Stomach (tissue), 8 donors: ENCODE measurements at regions not wholly inside any gene's neighbourhood (a gene's known extent, or its start where the extent isn't known, plus 50 kb on each side); places are given as distances from the start of the nearest gene placed in this dataset.

Experiments used
- DNase-seq, 2 donors: peaks; one replicate each; pipeline versions ENCODE4 v3.0.0 to v3.0.0-alpha.2; 2013 to 2019
- H3K27ac ChIP-seq, 5 donors: fragments of 200-600 bp in 4 of 5; sonication (generic) in 4 of 5; one replicate each; pipeline ENCODE4 v1.5.1; 2013 to 2019; ENCODE audit warnings: mild to moderate bottlenecking in 1 of 5, moderate library complexity in 1 of 5
- H3K27me3 ChIP-seq, 3 donors: fragments of 200-600 bp; sonication (generic); one replicate each; pipeline ENCODE4 v1.5.1; 2017 to 2019; ENCODE audit warnings: mixed run types in 1 of 3
- H3K36me3 ChIP-seq, 4 donors: fragments of 200-600 bp; sonication (generic); 1 replicate in 3 of 4; 2 replicates in 1 of 4; pipeline ENCODE4 v1.5.1; 2016 to 2019
- H3K4me1 ChIP-seq, 4 donors: fragments of 200-600 bp; sonication (generic); one replicate each; pipeline ENCODE4 v1.5.1; 2016 to 2019
- H3K4me3 ChIP-seq, 4 donors: fragments of 200-600 bp; sonication (generic) in 3 of 4; one replicate each; pipeline ENCODE4 v1.5.1; 2016 to 2019; ENCODE audit warnings: mild to moderate bottlenecking in 1 of 4
- H3K9me3 ChIP-seq, 4 donors: fragments of 200-600 bp; sonication (generic); one replicate each; pipeline ENCODE4 v1.5.1; 2016 to 2019
- CTCF ChIP-seq, 7 experiments: fragments of 450-650 bp in 4 of 7; fragments of 200-600 bp in 3 of 7; sonication (generic) in 3 of 7; IDR thresholded peaks; one replicate each; pipeline ENCODE4 v1.5.1; 2016 to 2019; ENCODE audit warnings: antibody characterized with exemption in 7 of 7, control low read depth in 2 of 7, mild to moderate bottlenecking in 1 of 7
- EP300 ChIP-seq: sonication (generic); formaldehyde crosslinking; IDR thresholded peaks from one replicate; pipeline ENCODE4 v1.6.1; 2017; ENCODE audit warnings: antibody characterized with exemption
- POLR2A ChIP-seq, 4 donors: fragments of 450-650 bp; IDR thresholded peaks; one replicate each; pipeline ENCODE4 v1.6.1; 2016; ENCODE audit warnings: antibody characterized with exemption in 4 of 4, control low read depth in 2 of 4, mild to moderate bottlenecking in 1 of 4, moderate library complexity in 1 of 4
- POLR2AphosphoS5 ChIP-seq, 3 donors: sonication (generic); formaldehyde crosslinking; IDR thresholded peaks; one replicate each; pipeline ENCODE4 v1.6.1; 2016; ENCODE audit warnings: antibody characterized with exemption in 3 of 3
- WGBS, 5 donors: extraction: QIAGEN DNeasy Blood & Tissue Kit in 3 of 5; methylation state at CpG; one replicate each; pipeline versions ENCODE4 v1.1.5 to v1.1.7; 2013 to 2018; 5-methylcytosine and 5-hydroxymethylcytosine counted together
- intact Hi-C: fragments of 100-400 bp; cut with DNase I; formaldehyde crosslinking; loops from one replicate; pipeline ENCODE4 v1.15.1; 2023; ENCODE audit warnings: low total_unique reads
- donor health status: healthy with polysubstance abuse.
- donor health status: Bipolar disorder and iron deficiency.
- donor health status: healthy.

- no peaks in the 10 kb centered on the region for H3K9me3 ChIP-seq
- H3K36me3 ChIP-seq: no peaks in the 10 kb centered on the region
- no peak for DNase-seq
- H3K27me3 ChIP-seq: peaks cover 0 to 26% (median 0%) of the 10 kb centered on the region in 3 donors
- H3K4me3 ChIP-seq: no peak overlapping the region
- H3K4me1 ChIP-seq: no peaks in the 10 kb centered on the region
- H3K27ac ChIP-seq: no peak overlapping the region
- intact Hi-C loops: no loop called here
- TF ChIP-seq CTCF (IDR thresholded peaks at IDR 0.05) (no peak), POLR2AphosphoS5 (IDR thresholded peaks at IDR 0.05) (no peak), POLR2A (IDR thresholded peaks at IDR 0.05) (no peak), EP300 (no peak)
- 68 to 82% (median 74%) methylated on average over 9 to 10 of the region's 10 CpGs for WGBS, 5 donors
Observed at GRCh38 chr1:17963513-17963912, 144.1 kb upstream of the IGSF21 start.

- no peak for DNase-seq
- Histone ChIP-seq H3K27ac (no peak overlapping the region), H3K36me3 (no peaks in the 10 kb centered on the region), H3K4me3 (no peak overlapping the region), H3K9me3 (no peaks in the 10 kb centered on the region), H3K4me1 (no peaks in the 10 kb centered on the region), H3K27me3 (peaks cover 0 to 28% (median 0%) of the 10 kb centered on the region in 3 donors)
- no peak for TF ChIP-seq POLR2AphosphoS5 (IDR thresholded peaks at IDR 0.05)
- TF ChIP-seq CTCF (IDR thresholded peaks at IDR 0.05): no peak
- no peak for TF ChIP-seq EP300
- no peak for TF ChIP-seq POLR2A (IDR thresholded peaks at IDR 0.05)
- intact Hi-C loops: no loop called here
- 58 to 78% (median 66%) methylated on average over 5 of the region's 5 CpGs for WGBS, 5 donors
Observed at GRCh38 chr1:17965515-17966100, 142.0 kb upstream of the IGSF21 start.

GRCh38 chr1:17966341-17966740 lies 141.3 kb upstream of the IGSF21 start:
- WGBS, 5 donors: 27 to 48% (median 45%) methylated on average over 6 to 7 of the region's 7 CpGs
- intact Hi-C loops: no loop called here
- no peak for TF ChIP-seq POLR2AphosphoS5 (IDR thresholded peaks at IDR 0.05)
- no peak for TF ChIP-seq CTCF (IDR thresholded peaks at IDR 0.05)
- no peak for TF ChIP-seq EP300
- TF ChIP-seq POLR2A (IDR thresholded peaks at IDR 0.05): no peak
- Histone ChIP-seq H3K36me3 (no peaks in the 10 kb centered on the region), H3K27ac (no peak overlapping the region), H3K4me1 (no peaks in the 10 kb centered on the region), H3K4me3 (no peak overlapping the region), H3K27me3 (peaks cover 0 to 28% (median 0%) of the 10 kb centered on the region in 3 donors), H3K9me3 (no peaks in the 10 kb centered on the region)
- peak in 1 of 2 donors; percentile 7 for DNase-seq

GRCh38 chr1:17967623-17968255 lies 139.9 kb upstream of the IGSF21 start:
- no peak for DNase-seq
- Histone ChIP-seq H3K27me3 (peaks cover 0 to 17% (median 0%) of the 10 kb centered on the region in 3 donors), H3K27ac (no peak overlapping the region), H3K9me3 (no peaks in the 10 kb centered on the region), H3K4me3 (no peak overlapping the region), H3K36me3 (no peaks in the 10 kb centered on the region), H3K4me1 (no peaks in the 10 kb centered on the region)
- WGBS, 5 donors: 44 to 76% (median 62%) methylated on average over 2 of the region's 2 CpGs
- intact Hi-C loops: no loop called here
- no peak for TF ChIP-seq POLR2A (IDR thresholded peaks at IDR 0.05)

GRCh38 chr1:17970757-17971156 lies 136.8 kb upstream of the IGSF21 start:
- WGBS, 5 donors: 82 to 92% (median 85%) methylated on average over 5 of the region's 5 CpGs
- Histone ChIP-seq H3K27me3 (peaks cover 0 to 30% (median 0%) of the 10 kb centered on the region in 3 donors), H3K36me3 (no peaks in the 10 kb centered on the region), H3K27ac (no peak overlapping the region), H3K4me3 (no peak overlapping the region), H3K9me3 (no peaks in the 10 kb centered on the region), H3K4me1 (no peaks in the 10 kb centered on the region)
- DNase-seq: no peak
- TF ChIP-seq CTCF (IDR thresholded peaks at IDR 0.05): no peak
- no peak for TF ChIP-seq POLR2AphosphoS5 (IDR thresholded peaks at IDR 0.05)
- no peak for TF ChIP-seq POLR2A (IDR thresholded peaks at IDR 0.05)
- no peak for TF ChIP-seq EP300
- intact Hi-C loops: no loop called here
